Stimulated activated CD4-positive, alpha-beta T cell treated with anti-CD3 and anti-CD28 coated beads, Interleukin-12 subunit alpha, Interleukin-12 subunit beta, amount 100 ng/mL, for 24 hours (primary cell): ENCODE measurements at regions not wholly inside any gene's neighbourhood (a gene's known extent, or its start where the extent isn't known, plus 50 kb on each side); places are given as distances from the start of the nearest gene placed in this dataset.
"Not testable (repeated sequence)": the region's sequence is repeated elsewhere in the genome, so short reads cannot be mapped to it uniquely, and the experiment has no call there.

Experiments used
- DNase-seq, 2 experiments: peaks; one replicate each; pipeline ENCODE4 v3.0.0-alpha.2; 2020; ENCODE audit warnings: low read depth in 2 of 2

- no peak for DNase-seq
These were observed 214.8 kb upstream of the UBL3 start for GRCh38 chr13:30065181-30065580.

- DNase-seq = no peak
These were observed 213.5 kb upstream of the UBL3 start for GRCh38 chr13:30063892-30064291.

GRCh38 chr13:30061217-30061616, 210.8 kb upstream of the UBL3 start:
- DNase-seq = no peak

GRCh38 chr13:30058429-30058828, 208.0 kb upstream of the UBL3 start:
- DNase-seq = no peak

- DNase-seq = not testable (repeated sequence)
These were observed 204.1 kb upstream of the UBL3 start for GRCh38 chr13:30054546-30054945.

GRCh38 chr13:30053939-30054338, 203.5 kb upstream of the UBL3 start:
- no peak for DNase-seq

- no peak for DNase-seq
These were observed 201.7 kb upstream of the UBL3 start for GRCh38 chr13:30052120-30052519.

GRCh38 chr13:30051531-30052060, 201.2 kb upstream of the UBL3 start:
- DNase-seq = no peak

GRCh38 chr13:30049692-30050091, 199.3 kb upstream of the UBL3 start:
- no peak for DNase-seq

- DNase-seq = no peak
These were observed 196.9 kb upstream of the UBL3 start for GRCh38 chr13:30047154-30047874.

- DNase-seq = no peak
These were observed 195.7 kb upstream of the UBL3 start for GRCh38 chr13:30045916-30046704.

- no peak for DNase-seq
These were observed 194.5 kb upstream of the UBL3 start for GRCh38 chr13:30044932-30045331.

- DNase-seq = no peak
These were observed 193.2 kb upstream of the UBL3 start for GRCh38 chr13:30043631-30043925.

GRCh38 chr13:30042891-30043630, 192.6 kb upstream of the UBL3 start:
- DNase-seq = no peak

GRCh38 chr13:30042272-30042671, 191.9 kb upstream of the UBL3 start:
- DNase-seq = no peak

GRCh38 chr13:30039511-30039911, 189.1 kb upstream of the UBL3 start:
- DNase-seq = no peak

- DNase-seq = no peak
These were observed 188.5 kb upstream of the UBL3 start for GRCh38 chr13:30038884-30039283.

- no peak for DNase-seq
These were observed 187.3 kb upstream of the UBL3 start for GRCh38 chr13:30037766-30038165.

- no peak for DNase-seq
These were observed 186.9 kb upstream of the UBL3 start for GRCh38 chr13:30037306-30037705.

GRCh38 chr13:30034458-30034795, 184.0 kb upstream of the UBL3 start:
- no peak for DNase-seq

GRCh38 chr13:30033681-30034457, 183.5 kb upstream of the UBL3 start:
- DNase-seq = no peak

- no peak for DNase-seq
These were observed 181.8 kb upstream of the UBL3 start for GRCh38 chr13:30032263-30032662.
